Muscle layer of colon (tissue), 2 donors: ENCODE measurements at regions not wholly inside any gene's neighbourhood (a gene's known extent, or its start where the extent isn't known, plus 50 kb on each side); places are given as distances from the start of the nearest gene placed in this dataset.

Source experiments
- H3K27ac ChIP-seq: one replicate; pipeline ENCODE4 v1.7.0; 2013; ENCODE audit warnings: low read depth, mild to moderate bottlenecking, low read length, moderate library complexity
- H3K27me3 ChIP-seq, 2 donors: one replicate each; pipeline ENCODE4 v1.7.0; 2013; ENCODE audit warnings: low read length in 2 of 2, mild to moderate bottlenecking in 2 of 2; ENCODE audit not compliant: insufficient read depth in 2 of 2, control insufficient read depth in 1 of 2
- H3K36me3 ChIP-seq: one replicate; pipeline ENCODE4 v1.7.0; 2013; ENCODE audit warnings: mild to moderate bottlenecking, low read length; ENCODE audit not compliant: insufficient read depth
- H3K4me1 ChIP-seq: one replicate; pipeline ENCODE4 v1.7.0; 2013; ENCODE audit warnings: mild to moderate bottlenecking, low read length; ENCODE audit not compliant: insufficient read depth
- H3K4me3 ChIP-seq, 2 donors: one replicate each; pipeline ENCODE4 v1.7.0; 2013; ENCODE audit warnings: low read length in 2 of 2, low read depth in 1 of 2, mild to moderate bottlenecking in 1 of 2, moderate library complexity in 1 of 2
- H3K9ac ChIP-seq: one replicate; pipeline ENCODE4 v1.7.0; 2013; ENCODE audit warnings: low read length
- H3K9me3 ChIP-seq: one replicate; pipeline ENCODE4 v1.7.0; 2013; ENCODE audit warnings: mild to moderate bottlenecking, low read length
- donor health status: abdominal sarcoma.
- donor health status: Adenocarcinoma of cecum.

DNA sequence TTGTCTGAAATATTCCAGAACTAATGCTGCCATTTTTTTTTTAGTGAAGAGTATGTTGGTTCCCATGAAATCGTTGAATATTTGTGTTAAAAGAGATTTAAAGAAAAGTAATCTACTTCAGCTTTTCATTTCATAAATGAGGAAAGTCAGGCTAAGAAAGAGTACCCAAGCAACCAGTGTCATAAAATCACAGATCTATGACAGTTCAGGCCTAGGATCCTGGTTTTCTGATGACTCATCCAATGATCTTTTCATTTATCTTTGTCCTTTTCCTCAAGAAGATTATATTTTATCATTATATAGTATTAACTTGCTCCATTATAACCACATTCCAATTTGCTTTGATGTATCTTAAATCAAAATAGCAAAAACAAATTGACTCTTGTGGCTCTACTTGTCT lies 139.4 kb upstream of the HCCS start:
- no peak overlapping the region for H3K9ac ChIP-seq
- H3K4me1 ChIP-seq: no peaks in the 10 kb centered on the region
- H3K9me3 ChIP-seq: no peaks in the 10 kb centered on the region
- no peaks in the 10 kb centered on the region for H3K36me3 ChIP-seq
- no peak overlapping the region for H3K27ac ChIP-seq
- no peak overlapping the region for H3K4me3 ChIP-seq
- no peaks in the 10 kb centered on the region for H3K27me3 ChIP-seq

GRCh38 chrX:10972706-10973105 lies 138.4 kb upstream of the HCCS start:
- H3K27me3 ChIP-seq: no peaks in the 10 kb centered on the region
- no peak overlapping the region for H3K9ac ChIP-seq
- no peaks in the 10 kb centered on the region for H3K4me1 ChIP-seq
- no peak overlapping the region for H3K27ac ChIP-seq
- no peak overlapping the region for H3K4me3 ChIP-seq
- H3K9me3 ChIP-seq: no peaks in the 10 kb centered on the region
- no peaks in the 10 kb centered on the region for H3K36me3 ChIP-seq

- Histone ChIP-seq H3K36me3 (no peaks in the 10 kb centered on the region), H3K27me3 (no peaks in the 10 kb centered on the region), H3K4me1 (no peaks in the 10 kb centered on the region), H3K27ac (no peak overlapping the region), H3K9ac (no peak overlapping the region), H3K9me3 (no peaks in the 10 kb centered on the region), H3K4me3 (no peak overlapping the region)
Observed at GRCh38 chrX:10974920-10975319, 136.2 kb upstream of the HCCS start.

DNA sequence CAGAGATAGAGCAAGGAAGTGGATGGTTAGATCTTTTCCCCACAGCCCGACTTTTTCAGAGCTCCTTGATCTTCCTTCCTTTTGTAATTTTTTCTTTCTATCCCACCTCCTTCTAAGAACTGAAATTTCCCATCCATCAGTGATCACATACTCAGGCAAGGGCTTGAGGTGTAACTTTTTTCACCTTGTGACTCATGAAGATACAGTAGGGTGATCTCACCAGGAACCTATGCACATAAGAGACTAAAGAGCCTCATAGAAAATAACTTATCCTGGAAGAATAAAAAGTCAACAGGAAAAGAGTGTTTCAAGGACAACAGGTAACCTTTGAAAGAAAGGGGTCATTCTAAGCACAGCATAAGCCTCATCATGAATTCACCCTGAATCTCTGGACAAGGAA lies 131.2 kb upstream of the HCCS start:
- Histone ChIP-seq H3K36me3 (no peaks in the 10 kb centered on the region), H3K27me3 (no peaks in the 10 kb centered on the region), H3K9ac (no peak overlapping the region), H3K27ac (no peak overlapping the region), H3K9me3 (no peaks in the 10 kb centered on the region), H3K4me3 (no peak overlapping the region), H3K4me1 (no peaks in the 10 kb centered on the region)

GRCh38 chrX:10981506-10981905 lies 129.6 kb upstream of the HCCS start:
- Histone ChIP-seq H3K36me3 (no peaks in the 10 kb centered on the region), H3K27me3 (no peaks in the 10 kb centered on the region), H3K9me3 (no peaks in the 10 kb centered on the region), H3K27ac (no peak overlapping the region), H3K9ac (no peak overlapping the region), H3K4me1 (no peaks in the 10 kb centered on the region), H3K4me3 (no peak overlapping the region)

DNA sequence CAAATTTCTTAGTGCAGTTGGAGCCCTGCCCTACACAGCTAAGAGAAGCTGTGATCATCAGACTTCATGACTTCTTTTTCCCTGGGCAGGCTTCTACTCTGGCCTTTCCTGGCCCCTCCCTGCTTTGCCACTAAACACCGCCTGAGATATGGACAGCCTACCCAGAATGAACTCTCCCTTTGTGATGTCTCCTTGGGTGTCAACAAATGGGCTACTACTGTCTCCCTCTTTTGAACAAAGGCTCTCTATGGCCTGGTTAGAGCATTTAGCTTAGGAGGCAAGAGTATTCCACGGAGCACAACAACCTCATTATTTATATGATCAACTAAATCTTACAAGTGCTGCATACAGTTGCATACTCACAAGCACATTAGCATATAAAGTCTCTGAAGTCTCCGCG lies 127.6 kb upstream of the HCCS start:
- H3K36me3 ChIP-seq: no peaks in the 10 kb centered on the region
- no peak overlapping the region for H3K9ac ChIP-seq
- no peaks in the 10 kb centered on the region for H3K27me3 ChIP-seq
- no peaks in the 10 kb centered on the region for H3K9me3 ChIP-seq
- H3K27ac ChIP-seq: no peak overlapping the region
- H3K4me1 ChIP-seq: no peaks in the 10 kb centered on the region
- no peak overlapping the region for H3K4me3 ChIP-seq

GRCh38 chrX:10984213-10984612 lies 126.9 kb upstream of the HCCS start:
- Histone ChIP-seq H3K27me3 (no peaks in the 10 kb centered on the region), H3K9me3 (no peaks in the 10 kb centered on the region), H3K4me3 (no peak overlapping the region), H3K27ac (no peak overlapping the region), H3K4me1 (no peaks in the 10 kb centered on the region), H3K9ac (no peak overlapping the region), H3K36me3 (no peaks in the 10 kb centered on the region)

- H3K27ac ChIP-seq: no peak overlapping the region
- H3K36me3 ChIP-seq: no peaks in the 10 kb centered on the region
- no peak overlapping the region for H3K9ac ChIP-seq
- H3K9me3 ChIP-seq: no peaks in the 10 kb centered on the region
- H3K4me3 ChIP-seq: no peak overlapping the region
- H3K27me3 ChIP-seq: no peaks in the 10 kb centered on the region
- no peaks in the 10 kb centered on the region for H3K4me1 ChIP-seq
Observed at GRCh38 chrX:10986616-10987015, 124.5 kb upstream of the HCCS start.

- H3K27ac ChIP-seq: no peak overlapping the region
- H3K4me1 ChIP-seq: no peaks in the 10 kb centered on the region
- H3K9me3 ChIP-seq: no peaks in the 10 kb centered on the region
- no peak overlapping the region for H3K9ac ChIP-seq
- H3K27me3 ChIP-seq: no peaks in the 10 kb centered on the region
- no peak overlapping the region for H3K4me3 ChIP-seq
- H3K36me3 ChIP-seq: no peaks in the 10 kb centered on the region
Observed at GRCh38 chrX:10988653-10989052, 122.5 kb upstream of the HCCS start.

- Histone ChIP-seq H3K4me3 (no peak overlapping the region), H3K9me3 (no peaks in the 10 kb centered on the region), H3K4me1 (no peaks in the 10 kb centered on the region), H3K36me3 (no peaks in the 10 kb centered on the region), H3K9ac (no peak overlapping the region), H3K27ac (no peak overlapping the region), H3K27me3 (no peaks in the 10 kb centered on the region)
Observed at GRCh38 chrX:10989386-10989785, 121.7 kb upstream of the HCCS start.

DNA sequence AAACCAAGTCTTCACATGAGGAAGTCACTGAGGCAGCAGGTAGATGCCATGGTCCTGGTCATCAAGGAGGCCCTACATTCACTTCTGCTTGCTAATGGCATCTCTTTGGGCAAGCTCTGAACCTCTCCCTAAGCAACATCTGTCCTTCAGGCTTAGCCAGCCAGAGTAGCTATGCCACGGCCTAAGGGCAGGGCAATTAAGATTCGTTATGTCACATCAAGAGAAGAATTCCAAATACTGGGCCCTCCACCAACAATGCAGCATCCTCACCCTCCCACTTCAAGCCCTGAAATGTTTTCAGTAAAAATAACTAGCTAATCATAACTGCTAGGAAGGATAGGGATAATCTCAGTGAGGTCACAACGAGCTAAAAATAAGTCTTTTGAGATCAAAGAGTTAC lies 120.7 kb upstream of the HCCS start:
- H3K36me3 ChIP-seq: no peaks in the 10 kb centered on the region
- H3K9me3 ChIP-seq: no peaks in the 10 kb centered on the region
- no peak overlapping the region for H3K9ac ChIP-seq
- no peak overlapping the region for H3K27ac ChIP-seq
- H3K4me1 ChIP-seq: no peaks in the 10 kb centered on the region
- no peaks in the 10 kb centered on the region for H3K27me3 ChIP-seq
- H3K4me3 ChIP-seq: no peak overlapping the region

GRCh38 chrX:10990976-10991375 lies 120.2 kb upstream of the HCCS start:
- Histone ChIP-seq H3K9ac (no peak overlapping the region), H3K4me3 (no peak overlapping the region), H3K9me3 (no peaks in the 10 kb centered on the region), H3K27me3 (no peaks in the 10 kb centered on the region), H3K4me1 (no peaks in the 10 kb centered on the region), H3K36me3 (no peaks in the 10 kb centered on the region), H3K27ac (no peak overlapping the region)
